BLaER1 treated with 17β-estradiol and CSF1 and Interleukin-3, amounts not matched to agents 10 nM and 100 nM (cell line): ENCODE measurements at regions not wholly inside any gene's neighbourhood (a gene's known extent, or its start where the extent isn't known, plus 50 kb on each side); places are given as distances from the start of the nearest gene placed in this dataset.
A peak's percentile ranks its signal among the peaks of the same experiment; 100 is the strongest.

Experiments used
- H3K27ac ChIP-seq, 11 experiments: shearing (Covaris generic); formaldehyde crosslinking; 2 replicates each; pipeline ENCODE4 v1.8.1; 2022
- H3K27me3 ChIP-seq, 11 experiments: shearing (Covaris generic); formaldehyde crosslinking; 2 replicates each; pipeline ENCODE4 v1.8.1; 2022
- H3K36me3 ChIP-seq, 11 experiments: shearing (Covaris generic); formaldehyde crosslinking; 2 replicates each; pipeline ENCODE4 v1.8.1; 2022
- H3K4me1 ChIP-seq, 10 experiments: shearing (Covaris generic); formaldehyde crosslinking; 2 replicates each; pipeline ENCODE4 v1.8.1; 2022
- H3K4me2 ChIP-seq, 11 experiments: shearing (Covaris generic); formaldehyde crosslinking; 2 replicates each; pipeline ENCODE4 v1.8.1; 2022
- H3K4me3 ChIP-seq, 10 experiments: shearing (Covaris generic); formaldehyde crosslinking; 2 replicates each; pipeline ENCODE4 v1.8.1; 2022
- H3K9ac ChIP-seq, 11 experiments: shearing (Covaris generic); formaldehyde crosslinking; 2 replicates each; pipeline ENCODE4 v1.8.1; 2022
- H3K9me3 ChIP-seq, 11 experiments: shearing (Covaris generic); formaldehyde crosslinking; replicated peaks in 1 of 11; 2 replicates each; pipeline ENCODE4 v1.8.1; 2022
- H4K20me1 ChIP-seq, 11 experiments: shearing (Covaris generic); formaldehyde crosslinking; 2 replicates each; pipeline ENCODE4 v1.8.1; 2022
- Cebpa-rat ChIP-seq, 11 experiments: shearing (Covaris generic); IDR thresholded peaks; 2 replicates each; pipeline ENCODE4 v1.8.1; 2022

DNA sequence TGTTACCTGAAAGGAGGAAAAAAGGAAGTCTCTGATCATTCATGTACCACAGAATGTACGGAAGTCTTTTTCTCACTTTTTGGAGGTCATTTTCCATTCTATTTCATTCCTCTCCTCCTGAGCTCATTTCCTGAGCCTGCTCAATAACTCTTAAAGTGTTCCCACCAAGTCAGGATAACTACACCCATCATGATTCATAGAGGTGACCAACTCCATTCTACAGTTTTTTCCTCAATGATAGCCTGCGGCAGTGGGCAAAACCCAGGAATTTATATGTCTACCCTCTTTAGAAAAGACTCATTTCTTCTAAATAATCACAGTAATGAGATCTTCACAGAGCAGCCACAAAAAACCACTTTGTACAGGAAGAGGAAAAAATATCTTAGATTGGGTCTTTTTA is 372.5 kb downstream of the RBM43 start:
- Histone ChIP-seq H3K9me3 (no peaks in the 10 kb centered on the region), H4K20me1 (no peaks in the 10 kb centered on the region), H3K4me3 (no peak overlapping the region), H3K27me3 (no peaks in the 10 kb centered on the region), H3K36me3 (no peaks in the 10 kb centered on the region), H3K9ac (no peak overlapping the region), H3K4me1 (peaks cover 0 to 7% (median 0%) of the 10 kb centered on the region in 10 experiments; a peak in 2 of 20 replicates), H3K27ac (no peak overlapping the region), H3K4me2 (no peak overlapping the region)
- TF ChIP-seq Cebpa-rat (IDR thresholded peaks at IDR 0.05) = no peak

- H3K9me3 ChIP-seq = no peaks in the 10 kb centered on the region
- no peak overlapping the region for H3K4me2 ChIP-seq
- H4K20me1 ChIP-seq = no peaks in the 10 kb centered on the region
- H3K27ac ChIP-seq = no peak overlapping the region
- peaks cover 0 to 7% (median 0%) of the 10 kb centered on the region in 10 experiments; a peak in 2 of 20 replicates for H3K4me1 ChIP-seq
- TF ChIP-seq Cebpa-rat (IDR thresholded peaks at IDR 0.05) = no peak
- H3K36me3 ChIP-seq = no peaks in the 10 kb centered on the region
- no peak overlapping the region for H3K9ac ChIP-seq
- no peak overlapping the region for H3K4me3 ChIP-seq
- no peaks in the 10 kb centered on the region for H3K27me3 ChIP-seq
These were observed 373.3 kb downstream of the RBM43 start for GRCh38 chr2:150888337-150888736.

- Histone ChIP-seq H3K9ac (no peak overlapping the region), H3K36me3 (no peaks in the 10 kb centered on the region), H3K4me3 (no peak overlapping the region), H4K20me1 (no peaks in the 10 kb centered on the region), H3K27ac (no peak overlapping the region), H3K27me3 (no peaks in the 10 kb centered on the region), H3K4me2 (no peak overlapping the region), H3K4me1 (peaks cover 0 to 7% (median 0%) of the 10 kb centered on the region in 10 experiments; a peak in 2 of 20 replicates), H3K9me3 (no peaks in the 10 kb centered on the region)
- TF ChIP-seq Cebpa-rat (IDR thresholded peaks at IDR 0.05) = no peak
These were observed 373.7 kb downstream of the RBM43 start for GRCh38 chr2:150887926-150888325.

DNA sequence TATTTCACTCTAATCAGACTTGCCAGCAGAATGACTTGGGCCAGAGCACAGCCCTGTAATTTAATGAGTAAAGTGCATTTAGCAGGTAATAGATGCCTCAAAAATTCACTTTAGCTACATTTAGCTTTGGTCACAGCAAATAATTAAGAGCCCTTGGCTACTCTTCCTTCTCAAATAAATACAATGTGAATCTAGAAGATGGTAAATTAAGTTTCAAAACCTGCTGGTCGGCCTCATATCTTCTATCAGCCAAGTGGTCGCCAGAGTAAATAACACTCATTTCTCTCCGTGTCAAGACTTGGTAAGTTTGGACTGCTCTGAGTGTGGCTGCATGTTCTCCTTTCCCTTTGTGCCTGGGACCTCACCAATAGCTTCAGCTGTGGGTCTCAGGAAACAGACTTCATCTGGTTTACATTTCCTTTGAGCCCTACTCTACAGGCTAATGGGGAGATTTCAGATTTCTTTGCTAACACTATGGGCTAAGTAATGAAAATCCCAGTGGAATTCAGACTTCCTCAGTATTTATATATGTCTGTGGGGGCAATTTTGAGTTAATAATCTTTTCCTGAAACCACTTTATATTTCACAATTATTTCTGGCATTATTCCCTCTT is 375.8 kb downstream of the RBM43 start:
- no peak for TF ChIP-seq Cebpa-rat (IDR thresholded peaks at IDR 0.05)
- Histone ChIP-seq H3K9me3 (0 out of 22 replicates have a peak, but pooled peaks cover 0 to 3% (median 0%) of the 10 kb centered on the region in 11 experiments), H3K4me2 (peak overlapping the region in 4 of 11 experiments; percentile 9 to 25 (median 16); a peak in 4 of 22 replicates), H3K27me3 (no peaks in the 10 kb centered on the region), H3K4me1 (peaks cover 0 to 7% (median 0%) of the 10 kb centered on the region in 10 experiments; a peak in 2 of 20 replicates), H3K9ac (no peak overlapping the region), H3K36me3 (no peaks in the 10 kb centered on the region), H3K27ac (no peak overlapping the region), H3K4me3 (no peak overlapping the region), H4K20me1 (no peaks in the 10 kb centered on the region)

GRCh38 chr2:150885236-150885635 is 376.4 kb downstream of the RBM43 start:
- no peak overlapping the region for H3K4me3 ChIP-seq
- H3K27me3 ChIP-seq = no peaks in the 10 kb centered on the region
- H3K9me3 ChIP-seq = 0 out of 22 replicates have a peak, but pooled peaks cover 0 to 3% (median 0%) of the 10 kb centered on the region in 11 experiments
- H3K4me2 ChIP-seq = no peak overlapping the region
- no peak overlapping the region for H3K27ac ChIP-seq
- H3K36me3 ChIP-seq = no peaks in the 10 kb centered on the region
- no peak overlapping the region for H3K9ac ChIP-seq
- TF ChIP-seq Cebpa-rat (IDR thresholded peaks at IDR 0.05) = peak in 1 of 11 experiments; percentile 12; a peak in 1 of 22 replicates
- peaks cover 0 to 7% (median 0%) of the 10 kb centered on the region in 10 experiments; a peak in 2 of 20 replicates for H3K4me1 ChIP-seq
- no peaks in the 10 kb centered on the region for H4K20me1 ChIP-seq

DNA sequence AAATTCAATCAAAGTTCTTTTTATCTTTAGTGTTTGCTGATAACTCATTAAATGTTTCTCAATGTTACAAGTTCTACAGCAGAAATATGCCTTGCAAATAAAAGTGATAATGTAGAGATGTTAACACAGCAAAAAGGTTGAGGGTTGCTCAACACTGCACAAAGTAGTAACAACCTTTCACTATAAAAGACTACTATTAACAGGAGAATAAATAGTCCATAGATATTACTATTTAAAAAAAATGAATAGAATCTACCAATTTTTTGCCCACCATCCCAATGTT is 378.1 kb downstream of the RBM43 start:
- Histone ChIP-seq H3K4me3 (no peak overlapping the region), H3K27me3 (no peaks in the 10 kb centered on the region), H3K9ac (no peak overlapping the region), H3K27ac (no peak overlapping the region), H3K36me3 (no peaks in the 10 kb centered on the region), H4K20me1 (no peaks in the 10 kb centered on the region), H3K4me1 (peaks cover 0 to 7% (median 0%) of the 10 kb centered on the region in 10 experiments; a peak in 2 of 20 replicates), H3K4me2 (no peak overlapping the region), H3K9me3 (peaks cover 0 to 6% (median under 1%) of the 10 kb centered on the region in 11 experiments; a peak in 2 of 22 replicates)
- TF ChIP-seq Cebpa-rat (IDR thresholded peaks at IDR 0.05) = no peak

GRCh38 chr2:150882751-150883612 is 378.7 kb downstream of the RBM43 start:
- Histone ChIP-seq H3K9me3 (peaks cover 3 to 12% (median 5%) of the 10 kb centered on the region in 11 experiments; a peak in 7 of 22 replicates), H3K4me3 (no peak overlapping the region), H3K4me2 (no peak overlapping the region), H3K9ac (no peak overlapping the region), H3K4me1 (peaks cover 0 to 7% (median 0%) of the 10 kb centered on the region in 10 experiments; a peak in 2 of 20 replicates), H4K20me1 (no peaks in the 10 kb centered on the region), H3K27ac (no peak overlapping the region), H3K27me3 (no peaks in the 10 kb centered on the region), H3K36me3 (no peaks in the 10 kb centered on the region)
- no peak for TF ChIP-seq Cebpa-rat (IDR thresholded peaks at IDR 0.05)

DNA sequence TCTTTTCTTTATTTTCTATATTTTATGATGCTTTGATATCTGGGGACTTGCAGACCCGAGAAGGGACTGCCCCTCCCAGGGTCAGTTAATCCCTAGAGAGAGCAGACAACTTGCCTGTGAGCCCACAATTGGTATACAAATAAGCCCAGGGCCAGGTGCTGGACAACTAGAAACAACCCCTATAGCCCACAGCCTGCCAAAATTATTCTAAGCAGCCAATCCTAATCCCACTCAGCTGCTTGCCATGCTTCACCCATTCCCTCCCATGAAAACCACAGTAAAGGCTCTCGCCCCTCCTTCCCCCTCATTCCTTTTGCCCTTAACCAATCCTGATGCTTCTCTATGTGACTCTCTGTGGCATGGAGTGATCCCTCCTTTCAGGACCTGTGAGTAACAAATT is 380.7 kb downstream of the RBM43 start:
- H3K9ac ChIP-seq = no peak overlapping the region
- TF ChIP-seq Cebpa-rat (IDR thresholded peaks at IDR 0.05) = no peak
- H3K27ac ChIP-seq = no peak overlapping the region
- no peak overlapping the region for H3K4me2 ChIP-seq
- H3K27me3 ChIP-seq = no peaks in the 10 kb centered on the region
- H3K36me3 ChIP-seq = no peaks in the 10 kb centered on the region
- peaks cover 3 to 16% (median 6%) of the 10 kb centered on the region in 11 experiments; a peak in 7 of 22 replicates for H3K9me3 ChIP-seq
- H4K20me1 ChIP-seq = no peaks in the 10 kb centered on the region
- peaks cover 0 to 2% (median 0%) of the 10 kb centered on the region in 10 experiments; a peak in 2 of 20 replicates for H3K4me1 ChIP-seq
- no peak overlapping the region for H3K4me3 ChIP-seq

DNA sequence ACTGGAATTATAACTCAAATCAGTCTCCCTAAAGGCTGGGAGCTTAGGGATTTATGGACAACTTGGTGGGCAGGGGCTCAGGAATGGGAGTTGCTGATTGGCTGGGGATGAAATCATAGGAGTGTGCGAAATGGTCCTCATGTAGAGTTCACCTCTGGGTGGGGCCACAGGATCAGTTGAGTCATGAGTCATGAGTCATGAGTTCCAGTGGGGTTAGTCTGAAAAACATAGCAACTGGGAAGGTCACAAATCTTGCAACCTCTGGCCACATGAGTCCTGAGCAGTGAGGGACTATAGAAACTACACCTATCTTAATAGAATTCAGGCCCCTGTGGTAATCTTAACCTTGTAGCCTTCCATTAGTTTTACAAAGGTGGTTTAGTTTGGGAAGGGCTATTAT is 383.3 kb downstream of the RBM43 start:
- Histone ChIP-seq H3K4me2 (no peak overlapping the region), H3K27ac (no peak overlapping the region), H3K27me3 (no peaks in the 10 kb centered on the region), H3K4me1 (peaks cover 0 to 7% (median 3%) of the 10 kb centered on the region in 10 experiments; a peak in 14 of 20 replicates), H3K9me3 (peaks cover 3 to 16% (median 6%) of the 10 kb centered on the region in 11 experiments; a peak in 7 of 22 replicates), H3K4me3 (no peak overlapping the region), H4K20me1 (no peaks in the 10 kb centered on the region), H3K36me3 (no peaks in the 10 kb centered on the region), H3K9ac (no peak overlapping the region)
- TF ChIP-seq Cebpa-rat (IDR thresholded peaks at IDR 0.05) = no peak
